ENCODE measurements at regions not wholly inside any gene's neighbourhood (a gene's known extent, or its start where the extent isn't known, plus 50 kb on each side); places are given as distances from the start of the nearest gene placed in this dataset.

DNA sequence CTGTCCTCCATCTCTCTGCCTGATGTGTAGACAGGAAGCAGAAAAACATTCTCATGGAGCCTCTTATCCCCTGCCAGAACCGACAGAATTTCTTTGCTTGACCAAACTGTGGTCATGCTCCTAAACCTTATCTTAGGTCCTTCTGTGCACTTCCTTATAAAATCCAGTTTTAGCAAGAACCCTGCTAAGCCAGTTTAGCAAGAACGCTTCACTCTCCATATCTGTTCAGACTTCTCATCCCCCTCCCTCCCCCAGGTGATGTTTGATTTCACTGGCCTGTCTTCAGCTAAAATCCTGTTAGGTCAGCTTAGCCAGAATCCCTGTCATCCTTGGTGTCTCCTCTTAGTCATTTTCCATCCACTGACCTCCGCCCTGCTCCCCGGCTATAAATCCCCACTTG is 1130.9 kb upstream of the PRKX start:
- TF ChIP-seq, protein P1, sequence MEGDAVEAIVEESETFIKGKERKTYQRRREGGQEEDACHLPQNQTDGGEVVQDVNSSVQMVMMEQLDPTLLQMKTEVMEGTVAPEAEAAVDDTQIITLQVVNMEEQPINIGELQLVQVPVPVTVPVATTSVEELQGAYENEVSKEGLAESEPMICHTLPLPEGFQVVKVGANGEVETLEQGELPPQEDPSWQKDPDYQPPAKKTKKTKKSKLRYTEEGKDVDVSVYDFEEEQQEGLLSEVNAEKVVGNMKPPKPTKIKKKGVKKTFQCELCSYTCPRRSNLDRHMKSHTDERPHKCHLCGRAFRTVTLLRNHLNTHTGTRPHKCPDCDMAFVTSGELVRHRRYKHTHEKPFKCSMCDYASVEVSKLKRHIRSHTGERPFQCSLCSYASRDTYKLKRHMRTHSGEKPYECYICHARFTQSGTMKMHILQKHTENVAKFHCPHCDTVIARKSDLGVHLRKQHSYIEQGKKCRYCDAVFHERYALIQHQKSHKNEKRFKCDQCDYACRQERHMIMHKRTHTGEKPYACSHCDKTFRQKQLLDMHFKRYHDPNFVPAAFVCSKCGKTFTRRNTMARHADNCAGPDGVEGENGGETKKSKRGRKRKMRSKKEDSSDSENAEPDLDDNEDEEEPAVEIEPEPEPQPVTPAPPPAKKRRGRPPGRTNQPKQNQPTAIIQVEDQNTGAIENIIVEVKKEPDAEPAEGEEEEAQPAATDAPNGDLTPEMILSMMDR (conservative IDR thresholded peaks at IDR 0.05; ENCODE audit: low read depth, low read length), result no peak
- TF ChIP-seq EZH2phosphoT487 (IDR thresholded peaks at IDR 0.05; ENCODE audit: borderline replicate concordance, low read length), result no peak
- TF ChIP-seq EZH2 (IDR thresholded peaks at IDR 0.05; ENCODE audit: low read length, unreplicated experiment), result no peak
